ENCODE measurements at regions not wholly inside any gene's neighbourhood (a gene's known extent, or its start where the extent isn't known, plus 50 kb on each side); places are given as distances from the start of the nearest gene placed in this dataset.

GRCh38 chr6:48200869-48201390 lies 89.9 kb upstream of the PTCHD4 start:
- DNase-seq (ENCODE audit: low read depth, low spot score): no peak
- no peak overlapping the region for H3K27ac ChIP-seq (ENCODE audit: low read length)
- WGBS (ENCODE audit: insufficient coverage, insufficient read length): no CpG with 5 or more reads among the region's 3 CpGs
- no peaks in the 10 kb centered on the region for H3K4me1 ChIP-seq (ENCODE audit: control insufficient read depth, insufficient read depth, low read length)
- no peaks in the 10 kb centered on the region for H3K36me3 ChIP-seq (ENCODE audit: control insufficient read depth, insufficient read depth, low read length)
- H3K9me3 ChIP-seq (ENCODE audit: control insufficient read depth, insufficient read depth, low read length): no peaks in the 10 kb centered on the region
- H3K27me3 ChIP-seq (ENCODE audit: control insufficient read depth, insufficient read depth, low read length): no peaks in the 10 kb centered on the region
- H3K4me3 ChIP-seq (ENCODE audit: low read length): no peak overlapping the region

- H3K27me3 ChIP-seq (ENCODE audit: control insufficient read depth, insufficient read depth, low read length): no peaks in the 10 kb centered on the region
- H3K4me3 ChIP-seq (ENCODE audit: low read length): no peak overlapping the region
- H3K36me3 ChIP-seq (ENCODE audit: control insufficient read depth, insufficient read depth, low read length): no peaks in the 10 kb centered on the region
- H3K4me1 ChIP-seq (ENCODE audit: control insufficient read depth, insufficient read depth, low read length): no peaks in the 10 kb centered on the region
- no peak overlapping the region for H3K27ac ChIP-seq (ENCODE audit: low read length)
- DNase-seq (ENCODE audit: low read depth, low spot score): no peak
- no peaks in the 10 kb centered on the region for H3K9me3 ChIP-seq (ENCODE audit: control insufficient read depth, insufficient read depth, low read length)
- no CpG with 5 or more reads among the region's 2 CpGs for WGBS (ENCODE audit: insufficient coverage, insufficient read length)
These were observed 88.5 kb upstream of the PTCHD4 start for GRCh38 chr6:48199499-48199898.

DNA sequence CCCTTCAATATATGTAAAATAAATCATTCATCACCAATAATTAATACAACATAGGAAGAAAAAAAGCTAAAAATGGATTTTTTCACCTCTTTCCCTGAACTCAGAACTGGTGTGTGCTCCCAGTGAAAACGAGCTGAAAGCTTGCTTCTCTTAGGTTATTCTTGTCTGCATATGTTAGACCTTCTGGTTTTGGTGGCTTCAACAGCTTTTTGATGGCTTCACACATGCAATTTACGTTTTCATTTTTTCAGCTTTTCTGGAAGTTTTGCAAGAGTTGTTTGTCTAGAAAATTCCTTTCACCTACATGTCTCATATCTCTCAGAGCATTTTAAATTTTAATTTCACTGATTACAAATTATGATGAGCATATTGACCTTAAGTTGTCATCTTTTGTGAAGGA lies 86.9 kb upstream of the PTCHD4 start:
- no peaks in the 10 kb centered on the region for H3K27me3 ChIP-seq (ENCODE audit: control insufficient read depth, insufficient read depth, low read length)
- H3K4me1 ChIP-seq (ENCODE audit: control insufficient read depth, insufficient read depth, low read length): no peaks in the 10 kb centered on the region
- H3K27ac ChIP-seq (ENCODE audit: low read length): no peak overlapping the region
- no peaks in the 10 kb centered on the region for H3K9me3 ChIP-seq (ENCODE audit: control insufficient read depth, insufficient read depth, low read length)
- H3K36me3 ChIP-seq (ENCODE audit: control insufficient read depth, insufficient read depth, low read length): no peaks in the 10 kb centered on the region
- no peak for DNase-seq (ENCODE audit: low read depth, low spot score)
- no peak overlapping the region for H3K4me3 ChIP-seq (ENCODE audit: low read length)
- WGBS (ENCODE audit: insufficient coverage, insufficient read length): no CpG with 5 or more reads among the region's 2 CpGs

GRCh38 chr6:48194596-48195295 lies 83.7 kb upstream of the PTCHD4 start:
- WGBS (ENCODE audit: insufficient coverage, insufficient read length): no CpG with 5 or more reads among the region's 7 CpGs

DNA sequence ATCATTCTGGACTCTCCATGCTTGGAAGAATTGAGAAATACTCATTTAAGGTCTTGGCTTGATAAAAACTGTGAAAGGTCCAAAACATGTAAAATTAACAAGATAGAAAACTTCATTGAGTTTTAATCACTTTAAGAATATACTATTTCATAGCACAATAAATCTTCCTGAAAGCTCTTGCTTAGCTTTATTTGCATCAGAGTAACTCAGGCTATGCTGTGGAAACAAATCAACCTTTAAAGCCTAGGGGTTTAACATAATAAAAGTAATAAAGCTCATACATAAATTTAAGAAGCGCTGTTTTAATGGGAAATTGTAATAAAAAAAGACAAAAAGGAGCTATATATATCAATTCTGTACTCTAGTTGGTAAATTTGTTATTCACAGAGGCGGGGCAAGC lies 77.2 kb upstream of the PTCHD4 start:
- WGBS (ENCODE audit: insufficient coverage, insufficient read length): no CpG with 5 or more reads among the region's 2 CpGs
- Histone ChIP-seq H3K27ac (ENCODE audit: low read length) (no peak overlapping the region), H3K4me1 (ENCODE audit: control insufficient read depth, insufficient read depth, low read length) (no peaks in the 10 kb centered on the region), H3K4me3 (ENCODE audit: low read length) (no peak overlapping the region), H3K9me3 (ENCODE audit: control insufficient read depth, insufficient read depth, low read length) (no peaks in the 10 kb centered on the region), H3K36me3 (ENCODE audit: control insufficient read depth, insufficient read depth, low read length) (no peaks in the 10 kb centered on the region), H3K27me3 (ENCODE audit: control insufficient read depth, insufficient read depth, low read length) (no peaks in the 10 kb centered on the region)
- no peak for DNase-seq (ENCODE audit: low read depth, low spot score)

More at GRCh38 chr6:48194596-48195295, 83.7 kb upstream of the PTCHD4 start:
- H3K27ac ChIP-seq (ENCODE audit: low read length): no peak overlapping the region
- no peak overlapping the region for H3K4me3 ChIP-seq (ENCODE audit: low read length)
- no peaks in the 10 kb centered on the region for H3K4me1 ChIP-seq (ENCODE audit: control insufficient read depth, insufficient read depth, low read length)
- DNase-seq (ENCODE audit: low read depth, low spot score): no peak
- H3K36me3 ChIP-seq (ENCODE audit: control insufficient read depth, insufficient read depth, low read length): no peaks in the 10 kb centered on the region
- H3K9me3 ChIP-seq (ENCODE audit: control insufficient read depth, insufficient read depth, low read length): no peaks in the 10 kb centered on the region
- no peaks in the 10 kb centered on the region for H3K27me3 ChIP-seq (ENCODE audit: control insufficient read depth, insufficient read depth, low read length)

DNA sequence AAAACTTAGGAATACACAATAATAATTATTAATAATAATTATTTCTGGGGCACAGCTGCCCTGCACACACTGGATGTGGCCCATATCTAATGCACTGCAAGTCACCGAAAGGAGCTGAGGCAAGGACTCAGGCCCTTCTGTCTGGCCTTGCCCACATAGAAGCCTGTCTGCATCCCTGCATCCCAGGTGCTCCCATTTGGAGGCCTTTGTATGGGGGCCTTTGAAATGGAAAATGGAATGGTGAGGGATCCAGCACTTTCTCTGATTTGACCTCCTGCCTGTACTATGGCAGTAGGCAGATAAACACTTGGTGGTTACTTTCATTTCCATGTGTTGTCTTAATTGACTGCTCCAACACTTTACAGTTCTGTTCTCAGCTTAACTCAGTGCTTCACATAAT lies 75.7 kb upstream of the PTCHD4 start:
- Histone ChIP-seq H3K36me3 (ENCODE audit: control insufficient read depth, insufficient read depth, low read length) (no peaks in the 10 kb centered on the region), H3K27ac (ENCODE audit: low read length) (no peak overlapping the region)
- no CpG with 5 or more reads among the region's 1 CpG for WGBS (ENCODE audit: insufficient coverage, insufficient read length)

DNA sequence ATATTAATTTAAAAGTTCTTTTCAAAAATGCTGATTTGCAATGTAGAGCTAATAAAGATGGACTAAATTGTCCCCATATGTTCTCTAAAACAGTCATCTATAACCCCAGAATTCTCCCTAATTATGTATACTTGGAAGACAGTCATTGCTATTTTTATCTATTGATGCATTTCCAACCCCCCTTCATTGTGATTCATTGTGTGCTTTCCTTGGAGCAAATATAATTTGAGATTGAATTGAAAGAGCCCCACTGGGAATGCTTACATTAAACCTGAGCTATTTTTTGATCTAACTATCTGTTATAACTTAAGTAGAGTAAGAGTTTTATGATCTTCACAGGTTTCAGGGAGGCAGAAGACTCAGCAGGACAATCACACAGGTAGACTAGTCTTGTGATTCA lies 73.7 kb upstream of the PTCHD4 start:
- Histone ChIP-seq H3K27ac (ENCODE audit: low read length) (no peak overlapping the region), H3K27me3 (ENCODE audit: control insufficient read depth, insufficient read depth, low read length) (no peaks in the 10 kb centered on the region), H3K4me1 (ENCODE audit: control insufficient read depth, insufficient read depth, low read length) (no peaks in the 10 kb centered on the region), H3K9me3 (ENCODE audit: control insufficient read depth, insufficient read depth, low read length) (no peaks in the 10 kb centered on the region), H3K4me3 (ENCODE audit: low read length) (no peak overlapping the region), H3K36me3 (ENCODE audit: control insufficient read depth, insufficient read depth, low read length) (no peaks in the 10 kb centered on the region)
- no peak for DNase-seq (ENCODE audit: low read depth, low spot score)

More for the DNA sequence above, 75.7 kb upstream of the PTCHD4 start:
- no peaks in the 10 kb centered on the region for H3K4me1 ChIP-seq (ENCODE audit: control insufficient read depth, insufficient read depth, low read length)
- no peaks in the 10 kb centered on the region for H3K9me3 ChIP-seq (ENCODE audit: control insufficient read depth, insufficient read depth, low read length)
- DNase-seq (ENCODE audit: low read depth, low spot score): no peak
- no peak overlapping the region for H3K4me3 ChIP-seq (ENCODE audit: low read length)
- H3K27me3 ChIP-seq (ENCODE audit: control insufficient read depth, insufficient read depth, low read length): no peaks in the 10 kb centered on the region

- DNase-seq (ENCODE audit: low read depth, low spot score): no peak
- Histone ChIP-seq H3K27me3 (ENCODE audit: control insufficient read depth, insufficient read depth, low read length) (no peaks in the 10 kb centered on the region), H3K36me3 (ENCODE audit: control insufficient read depth, insufficient read depth, low read length) (no peaks in the 10 kb centered on the region), H3K4me1 (ENCODE audit: control insufficient read depth, insufficient read depth, low read length) (no peaks in the 10 kb centered on the region), H3K27ac (ENCODE audit: low read length) (no peak overlapping the region), H3K9me3 (ENCODE audit: control insufficient read depth, insufficient read depth, low read length) (no peaks in the 10 kb centered on the region), H3K4me3 (ENCODE audit: low read length) (no peak overlapping the region)
- no CpG with 5 or more reads among the region's 4 CpGs for WGBS (ENCODE audit: insufficient coverage, insufficient read length)
These were observed 73.0 kb upstream of the PTCHD4 start for GRCh38 chr6:48183811-48184605.

DNA sequence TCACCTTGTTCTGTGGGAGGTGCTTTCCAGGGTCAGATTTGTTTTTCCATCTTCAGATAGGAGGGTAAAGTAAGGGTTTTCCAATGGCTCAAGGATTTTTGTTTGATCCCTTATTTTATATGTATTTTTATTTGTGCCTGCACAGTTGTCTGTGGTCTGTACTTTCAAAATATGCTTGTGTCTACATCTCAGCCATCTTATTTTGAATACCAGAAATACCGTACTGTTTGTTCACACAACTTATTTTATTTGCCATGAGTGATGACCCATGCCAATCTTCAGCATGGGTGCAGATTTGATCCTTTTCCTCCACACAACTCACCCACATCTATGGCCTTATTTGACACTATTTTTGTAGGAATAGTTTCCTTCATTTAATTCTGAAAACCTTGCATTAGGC lies 72.2 kb upstream of the PTCHD4 start:
- no peaks in the 10 kb centered on the region for H3K27me3 ChIP-seq (ENCODE audit: control insufficient read depth, insufficient read depth, low read length)
- no CpG with 5 or more reads among the region's 1 CpG for WGBS (ENCODE audit: insufficient coverage, insufficient read length)
- no peaks in the 10 kb centered on the region for H3K4me1 ChIP-seq (ENCODE audit: control insufficient read depth, insufficient read depth, low read length)
- no peak for DNase-seq (ENCODE audit: low read depth, low spot score)
- no peak overlapping the region for H3K27ac ChIP-seq (ENCODE audit: low read length)
- H3K4me3 ChIP-seq (ENCODE audit: low read length): no peak overlapping the region
- no peaks in the 10 kb centered on the region for H3K9me3 ChIP-seq (ENCODE audit: control insufficient read depth, insufficient read depth, low read length)
- H3K36me3 ChIP-seq (ENCODE audit: control insufficient read depth, insufficient read depth, low read length): no peaks in the 10 kb centered on the region

- H3K27me3 ChIP-seq (ENCODE audit: control insufficient read depth, insufficient read depth, low read length): no peaks in the 10 kb centered on the region
- no CpG with 5 or more reads among the region's 2 CpGs for WGBS (ENCODE audit: insufficient coverage, insufficient read length)
- H3K36me3 ChIP-seq (ENCODE audit: control insufficient read depth, insufficient read depth, low read length): no peaks in the 10 kb centered on the region
- H3K9me3 ChIP-seq (ENCODE audit: control insufficient read depth, insufficient read depth, low read length): no peaks in the 10 kb centered on the region
- no peaks in the 10 kb centered on the region for H3K4me1 ChIP-seq (ENCODE audit: control insufficient read depth, insufficient read depth, low read length)
- no peak overlapping the region for H3K4me3 ChIP-seq (ENCODE audit: low read length)
- no peak overlapping the region for H3K27ac ChIP-seq (ENCODE audit: low read length)
- DNase-seq (ENCODE audit: low read depth, low spot score): no peak
These were observed 67.7 kb upstream of the PTCHD4 start for GRCh38 chr6:48178700-48179099.
